MM.1S (cell line): ENCODE measurements at regions not wholly inside any gene's neighbourhood (a gene's known extent, or its start where the extent isn't known, plus 50 kb on each side); places are given as distances from the start of the nearest gene placed in this dataset.
A peak's percentile ranks its signal among the peaks of the same experiment; 100 is the strongest.

Experiments
- DNase-seq: peaks from one replicate; pipeline ENCODE4 v3.0.0-alpha.2; 2015
- H2AFZ ChIP-seq: fragments of 300-600 bp; sonication (generic); 2 replicates; pipeline ENCODE4 v1.6.0; 2016; ENCODE audit warnings: antibody characterized with exemption, low read length
- H3F3A ChIP-seq: fragments of 300-600 bp; sonication (generic); 2 replicates; pipeline ENCODE4 v1.6.1; 2016; ENCODE audit warnings: mild to moderate bottlenecking, antibody characterized with exemption, low read length, moderate library complexity, mixed read lengths; ENCODE audit not compliant: insufficient read depth
- H3K27ac ChIP-seq: fragments of 300-600 bp; sonication (generic); 2 replicates; pipeline ENCODE4 v1.5.1; 2016; ENCODE audit warnings: mild to moderate bottlenecking, low read length
- H3K27me3 ChIP-seq: fragments of 300-600 bp; sonication (generic); replicated peaks from 2 replicates; pipeline ENCODE4 v1.6.0; 2016; ENCODE audit warnings: low read length; ENCODE audit not compliant: insufficient read depth
- H3K36me3 ChIP-seq: fragments of 300-600 bp; sonication (generic); replicated peaks from 2 replicates; pipeline ENCODE4 v1.6.1; 2016; ENCODE audit warnings: mild to moderate bottlenecking, low read length, mixed read lengths; ENCODE audit not compliant: insufficient read depth
- H3K4me1 ChIP-seq: fragments of 300-600 bp; sonication (generic); 2 replicates; pipeline ENCODE4 v1.6.1; 2016; ENCODE audit warnings: low read length, mixed read lengths
- H3K4me2 ChIP-seq: fragments of 300-600 bp; sonication (generic); 2 replicates; pipeline ENCODE4 v1.6.0; 2016; ENCODE audit warnings: low read depth, low read length
- H3K4me3 ChIP-seq: fragments of 300-600 bp; sonication (generic); 2 replicates; pipeline ENCODE4 v1.5.1; 2016; ENCODE audit warnings: low read length, mixed read lengths
- H3K79me2 ChIP-seq: fragments of 300-600 bp; sonication (generic); 2 replicates; pipeline ENCODE4 v1.6.1; 2016; ENCODE audit warnings: mixed run types, low read length, mixed read lengths
- H3K9ac ChIP-seq: fragments of 300-600 bp; sonication (generic); 2 replicates; pipeline ENCODE4 v1.6.1; 2016; ENCODE audit warnings: low read length, mixed read lengths
- H3K9me2 ChIP-seq: fragments of 300-600 bp; sonication (generic); replicated peaks from 2 replicates; pipeline ENCODE4 v1.6.1; 2016; ENCODE audit warnings: mild to moderate bottlenecking, low read length, mixed read lengths; ENCODE audit not compliant: insufficient read depth
- H3K9me3 ChIP-seq: fragments of 300-600 bp; sonication (generic); replicated peaks from 2 replicates; pipeline ENCODE4 v1.6.1; 2016; ENCODE audit warnings: mild to moderate bottlenecking, low read length, mixed read lengths; ENCODE audit not compliant: insufficient read depth
- H4K20me1 ChIP-seq: fragments of 300-600 bp; sonication (generic); 2 replicates; pipeline ENCODE4 v1.6.1; 2016; ENCODE audit warnings: mild to moderate bottlenecking, low read length, moderate library complexity, mixed read lengths; ENCODE audit not compliant: insufficient read depth
- EZH2 ChIP-seq: fragments of 300-600 bp; sonication (generic); optimal IDR thresholded peaks from 2 replicates; pipeline ENCODE3; 2017; ENCODE audit warnings: low read depth, mild to moderate bottlenecking, antibody characterized with exemption, low read length, mixed read lengths
- EZH2phosphoT487 ChIP-seq: fragments of 300-600 bp; sonication (generic); IDR thresholded peaks from 2 replicates; pipeline ENCODE4 v1.6.1; 2018; ENCODE audit warnings: antibody characterized with exemption, low read length
- TF ChIP-seq, protein P1 (sequence below): fragments of 300-600 bp; sonication (generic); IDR thresholded peaks from 2 replicates; pipeline ENCODE4 v1.5.1; 2016; ENCODE audit warnings: antibody characterized with exemption, low read length, mixed read lengths

- Histone ChIP-seq H3K4me2 (no peak overlapping the region), H3K79me2 (no peaks in the 10 kb centered on the region), H3K27ac (no peak overlapping the region), H3K36me3 (no peaks in the 10 kb centered on the region), H3K27me3 (no peaks in the 10 kb centered on the region), H3K9ac (no peak overlapping the region), H3K4me3 (no peak overlapping the region), H2AFZ (no peak overlapping the region), H3F3A (no peaks in the 10 kb centered on the region), H3K4me1 (peaks cover 4% of the 10 kb centered on the region; the same call in 1 of the 2 replicates), H4K20me1 (no peaks in the 10 kb centered on the region), H3K9me3 (no peaks in the 10 kb centered on the region), H3K9me2 (no peaks in the 10 kb centered on the region)
- no peak for DNase-seq
- TF ChIP-seq EZH2phosphoT487 (no peak), EZH2 (no peak)
- TF ChIP-seq, protein P1, sequence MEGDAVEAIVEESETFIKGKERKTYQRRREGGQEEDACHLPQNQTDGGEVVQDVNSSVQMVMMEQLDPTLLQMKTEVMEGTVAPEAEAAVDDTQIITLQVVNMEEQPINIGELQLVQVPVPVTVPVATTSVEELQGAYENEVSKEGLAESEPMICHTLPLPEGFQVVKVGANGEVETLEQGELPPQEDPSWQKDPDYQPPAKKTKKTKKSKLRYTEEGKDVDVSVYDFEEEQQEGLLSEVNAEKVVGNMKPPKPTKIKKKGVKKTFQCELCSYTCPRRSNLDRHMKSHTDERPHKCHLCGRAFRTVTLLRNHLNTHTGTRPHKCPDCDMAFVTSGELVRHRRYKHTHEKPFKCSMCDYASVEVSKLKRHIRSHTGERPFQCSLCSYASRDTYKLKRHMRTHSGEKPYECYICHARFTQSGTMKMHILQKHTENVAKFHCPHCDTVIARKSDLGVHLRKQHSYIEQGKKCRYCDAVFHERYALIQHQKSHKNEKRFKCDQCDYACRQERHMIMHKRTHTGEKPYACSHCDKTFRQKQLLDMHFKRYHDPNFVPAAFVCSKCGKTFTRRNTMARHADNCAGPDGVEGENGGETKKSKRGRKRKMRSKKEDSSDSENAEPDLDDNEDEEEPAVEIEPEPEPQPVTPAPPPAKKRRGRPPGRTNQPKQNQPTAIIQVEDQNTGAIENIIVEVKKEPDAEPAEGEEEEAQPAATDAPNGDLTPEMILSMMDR = no peak
Observed at GRCh38 chr2:226673314-226673723, 126.3 kb downstream of the IRS1 start.

DNA sequence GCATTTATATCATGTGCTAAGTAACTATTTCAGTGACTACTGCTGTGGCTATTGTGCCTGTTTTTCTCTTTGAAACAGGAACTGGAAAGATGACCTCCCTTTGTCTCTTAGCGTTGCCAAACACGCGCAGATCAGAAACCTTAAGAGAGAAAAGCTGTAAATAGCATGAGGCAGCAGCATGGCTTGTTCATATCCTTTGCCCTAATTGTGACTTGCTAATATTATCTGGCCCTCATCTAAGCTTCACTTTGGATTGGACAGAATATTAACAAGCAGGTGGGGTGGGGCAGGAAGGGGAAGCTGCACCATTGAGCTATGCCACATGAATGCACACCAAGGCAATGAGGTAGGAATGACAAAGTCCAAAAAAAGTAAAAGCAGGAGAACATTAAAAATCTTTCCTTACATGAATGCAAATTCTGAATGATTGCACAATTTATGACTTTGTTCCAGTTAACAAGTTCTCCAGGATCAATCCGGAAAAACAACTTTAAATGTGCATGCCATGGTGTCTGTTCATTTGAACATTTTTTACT is 128.4 kb downstream of the IRS1 start:
- Histone ChIP-seq H3K27me3 (no peaks in the 10 kb centered on the region), H3K9ac (no peak overlapping the region), H2AFZ (no peak overlapping the region), H4K20me1 (no peaks in the 10 kb centered on the region), H3K9me2 (no peaks in the 10 kb centered on the region), H3K4me1 (peaks cover 4% of the 10 kb centered on the region; the same call in 1 of the 2 replicates), H3K4me3 (no peak overlapping the region), H3K36me3 (no peaks in the 10 kb centered on the region), H3K79me2 (no peaks in the 10 kb centered on the region), H3F3A (no peaks in the 10 kb centered on the region), H3K4me2 (no peak overlapping the region), H3K9me3 (no peaks in the 10 kb centered on the region), H3K27ac (peak overlapping the region; percentile 11; the same call in 1 of the 2 replicates)
- TF ChIP-seq EZH2 (no peak), EZH2phosphoT487 (no peak)
- TF ChIP-seq, protein P1 = no peak
- DNase-seq = peak; percentile 19

DNA sequence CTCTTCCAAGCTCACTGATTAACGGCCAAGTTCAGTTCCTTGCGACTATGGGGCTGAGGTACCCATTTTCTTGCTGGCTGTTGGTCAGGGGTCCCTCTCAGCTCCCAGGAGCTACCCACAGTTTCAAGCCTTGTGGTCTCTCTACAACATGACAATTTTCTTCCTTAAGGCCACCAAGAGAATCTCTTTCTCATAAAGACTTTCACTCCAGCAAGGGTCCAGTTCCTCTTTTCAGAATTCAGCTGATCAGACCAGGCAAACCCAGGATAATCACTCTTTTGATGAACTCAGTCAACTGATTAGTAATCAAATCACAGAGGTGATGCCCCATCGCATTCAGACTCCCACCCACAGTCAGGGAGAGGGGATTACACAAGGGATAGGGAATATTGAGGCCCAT is 129.7 kb downstream of the IRS1 start:
- no peaks in the 10 kb centered on the region for H3K9me2 ChIP-seq
- H3K9ac ChIP-seq = no peak overlapping the region
- no peak overlapping the region for H3K4me3 ChIP-seq
- no peaks in the 10 kb centered on the region for H3K36me3 ChIP-seq
- no peak overlapping the region for H3K4me2 ChIP-seq
- no peak overlapping the region for H2AFZ ChIP-seq
- no peaks in the 10 kb centered on the region for H3K79me2 ChIP-seq
- no peaks in the 10 kb centered on the region for H3K9me3 ChIP-seq
- no peak overlapping the region for H3K27ac ChIP-seq
- H3F3A ChIP-seq = no peaks in the 10 kb centered on the region
- DNase-seq = no peak
- no peaks in the 10 kb centered on the region for H3K27me3 ChIP-seq
- TF ChIP-seq, protein P1 = no peak
- TF ChIP-seq EZH2 = no peak
- no peak for TF ChIP-seq EZH2phosphoT487
- H3K4me1 ChIP-seq = peaks cover 4% of the 10 kb centered on the region; the same call in 1 of the 2 replicates
- H4K20me1 ChIP-seq = no peaks in the 10 kb centered on the region
